GM12892 (cell line): ENCODE measurements at regions not wholly inside any gene's neighbourhood (a gene's known extent, or its start where the extent isn't known, plus 50 kb on each side); places are given as distances from the start of the nearest gene placed in this dataset.
"Not testable (repeated sequence)": the region's sequence is repeated elsewhere in the genome, so short reads cannot be mapped to it uniquely, and the experiment has no call there.

Source experiments
- DNase-seq: peaks from one replicate; pipeline ENCODE4 v3.0.0; 2011; ENCODE audit not compliant: insufficient read length
- FAIRE-seq: peaks from 2 replicates; lab custom pipeline; 2011; peaks lifted over from hg19 to GRCh38; lab: Jason Lieb, UNC
- POLR2A ChIP-seq: IDR thresholded peaks from 2 replicates; pipeline ENCODE4 v1.6.1; 2011; ENCODE audit warnings: low read depth, low read length, control low read depth
- POLR2AphosphoS5 ChIP-seq: IDR thresholded peaks from 2 replicates; pipeline ENCODE4 v1.6.1; 2011; ENCODE audit warnings: low read depth, low read length, control low read depth
- TAF1 ChIP-seq: IDR thresholded peaks from 2 replicates; pipeline ENCODE4 v1.6.1; 2011; ENCODE audit warnings: low read depth, mild to moderate bottlenecking, control low read depth, low read length, borderline replicate concordance

DNA sequence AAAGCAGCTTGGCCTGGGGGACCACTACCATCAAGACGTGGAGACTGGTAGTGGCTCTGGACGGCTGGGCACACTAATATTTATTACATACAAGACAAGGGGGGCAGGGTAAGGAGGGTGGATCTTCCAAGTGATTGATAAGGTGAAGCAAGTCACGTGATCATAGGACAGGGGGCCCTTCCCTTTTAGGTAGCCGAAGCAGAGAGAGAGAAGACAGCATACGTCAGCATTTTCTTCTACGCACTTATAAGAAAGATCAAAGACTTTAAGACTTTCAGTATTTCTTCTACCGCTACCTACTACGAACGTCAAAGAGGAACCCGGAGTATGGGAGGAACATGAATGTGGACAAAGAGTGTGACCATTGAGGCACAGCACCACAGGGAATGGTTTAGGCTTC lies 307.9 kb downstream of the RPIA start:
- no peak for TF ChIP-seq POLR2AphosphoS5
- TF ChIP-seq TAF1: no peak
- no peak for TF ChIP-seq POLR2A
- DNase-seq: no peak
- no peak for FAIRE-seq

DNA sequence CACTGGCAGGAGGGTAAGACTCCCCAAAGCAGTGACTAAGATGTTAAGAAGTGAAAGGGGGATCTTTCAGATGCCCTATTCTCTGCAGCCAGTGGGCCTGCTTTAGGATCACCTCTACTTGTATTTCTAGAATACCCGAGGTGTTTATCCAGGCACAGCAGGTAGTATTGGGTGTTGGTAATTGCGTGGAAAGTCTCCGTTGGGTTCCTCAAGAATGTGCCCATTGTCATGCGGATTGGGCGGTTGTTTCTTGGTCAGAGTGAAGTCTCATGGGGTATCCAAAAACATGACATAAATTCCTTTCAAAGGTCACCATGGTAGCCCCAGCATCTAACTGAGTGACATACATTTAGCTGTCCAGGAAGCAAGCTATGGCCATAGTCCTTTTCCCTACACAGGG lies 308.8 kb downstream of the RPIA start:
- TF ChIP-seq POLR2A (no peak), TAF1 (no peak), POLR2AphosphoS5 (no peak)
- FAIRE-seq (no peak), DNase-seq (no peak)

DNA sequence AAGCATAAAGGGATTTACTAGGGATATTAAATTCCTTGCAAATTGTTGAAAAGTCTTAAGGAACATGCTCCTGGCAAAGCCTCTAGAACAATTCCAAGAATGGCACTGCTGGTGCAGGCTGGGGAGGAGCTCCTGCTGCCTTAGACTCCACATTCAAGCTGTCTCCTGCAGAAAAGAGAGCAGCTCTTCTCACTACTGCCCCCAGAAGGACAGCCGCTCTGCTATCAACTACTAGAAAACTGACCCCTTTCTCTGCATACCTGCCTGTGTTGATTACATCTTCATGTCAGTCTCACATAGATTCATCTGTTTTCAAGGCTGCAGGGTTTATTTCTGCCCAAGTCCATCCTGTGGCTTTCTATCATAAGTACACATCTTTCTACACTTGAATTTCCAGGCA lies 312.8 kb downstream of the RPIA start:
- not testable (repeated sequence) for FAIRE-seq

DNA sequence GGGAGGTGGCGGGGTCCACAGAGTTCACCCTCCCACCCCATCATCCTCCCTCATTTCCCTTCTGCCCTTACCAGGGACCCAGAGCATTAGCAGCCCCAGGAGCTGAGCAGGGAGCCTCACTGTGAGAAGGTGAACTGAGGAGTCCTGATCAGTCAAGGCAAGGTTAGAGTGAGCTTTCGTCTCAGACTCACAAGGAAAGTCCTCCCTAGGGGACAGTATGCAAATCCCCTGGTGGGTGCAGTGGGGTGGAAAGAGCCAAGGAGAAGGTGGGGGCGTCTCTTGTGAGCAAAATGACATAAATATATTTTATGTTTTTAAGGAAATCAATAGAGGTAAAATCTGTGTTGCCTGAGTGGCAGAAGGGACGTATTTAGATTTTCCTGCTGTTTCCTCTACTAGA lies 329.1 kb downstream of the RPIA start:
- FAIRE-seq, DNase-seq: not testable (repeated sequence)

More for the DNA sequence above, 312.8 kb downstream of the RPIA start:
- DNase-seq: not testable (repeated sequence)

DNA sequence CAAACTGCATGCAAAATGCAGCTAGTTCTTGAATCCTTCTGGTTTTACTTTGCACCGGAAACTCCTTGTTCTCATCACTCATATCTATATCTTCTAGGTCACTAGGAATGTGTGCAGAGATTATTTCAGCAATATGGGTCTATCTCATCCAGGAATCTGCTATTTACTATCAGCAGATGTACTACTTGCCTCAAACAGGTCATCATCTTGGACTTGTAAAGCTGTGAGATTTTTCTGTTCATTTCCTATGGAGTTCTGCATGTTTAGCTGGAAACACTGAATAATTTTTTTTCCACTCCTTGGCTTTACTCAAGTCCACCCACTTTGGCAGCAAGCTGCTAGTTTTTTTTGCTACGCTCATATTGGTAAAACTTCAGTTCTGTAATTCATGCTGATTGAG lies 334.8 kb downstream of the RPIA start:
- not testable (repeated sequence) for DNase-seq, FAIRE-seq

DNA sequence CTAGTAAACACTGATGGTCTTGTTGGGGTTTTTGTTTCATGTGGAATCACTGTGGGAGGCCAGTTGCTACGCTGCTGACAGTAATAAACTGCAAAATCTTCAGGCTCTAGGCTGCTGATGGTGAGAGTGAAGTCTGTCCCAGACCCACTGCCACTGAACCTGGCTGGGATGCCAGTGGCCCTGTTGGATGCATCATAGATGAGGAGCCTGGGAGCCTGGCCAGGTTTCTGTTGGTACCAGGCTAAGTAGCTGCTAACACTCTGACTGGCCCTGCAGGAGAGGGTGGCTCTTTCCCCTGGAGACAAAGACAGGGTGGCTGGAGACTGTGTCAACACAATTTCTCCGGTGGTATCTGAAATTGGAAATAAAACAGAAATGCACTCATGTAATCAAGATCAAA lies 335.6 kb downstream of the RPIA start:
- not testable (repeated sequence) for DNase-seq

DNA sequence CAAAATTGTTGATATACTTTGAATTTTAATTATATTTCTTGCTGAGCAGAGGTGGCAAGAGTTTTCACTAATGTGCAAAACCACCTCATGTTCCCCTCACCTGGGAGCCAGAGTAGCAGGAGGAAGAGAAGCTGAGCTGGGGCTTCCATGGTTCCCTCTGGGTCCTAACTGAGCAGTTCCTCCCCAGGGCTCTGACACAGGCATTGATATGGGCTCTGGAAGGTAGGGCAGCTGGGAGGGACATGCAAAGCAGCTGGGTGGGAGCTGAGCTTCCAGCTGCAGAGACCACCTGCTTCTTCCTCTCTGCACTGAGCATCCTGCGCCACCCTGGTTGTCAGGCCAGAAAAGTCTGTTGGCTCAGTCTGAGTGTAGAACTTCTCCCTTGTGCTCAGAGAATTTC lies 336.1 kb downstream of the RPIA start:
- FAIRE-seq, DNase-seq: not testable (repeated sequence)

More for the DNA sequence above, 335.6 kb downstream of the RPIA start:
- FAIRE-seq: not testable (repeated sequence)

DNA sequence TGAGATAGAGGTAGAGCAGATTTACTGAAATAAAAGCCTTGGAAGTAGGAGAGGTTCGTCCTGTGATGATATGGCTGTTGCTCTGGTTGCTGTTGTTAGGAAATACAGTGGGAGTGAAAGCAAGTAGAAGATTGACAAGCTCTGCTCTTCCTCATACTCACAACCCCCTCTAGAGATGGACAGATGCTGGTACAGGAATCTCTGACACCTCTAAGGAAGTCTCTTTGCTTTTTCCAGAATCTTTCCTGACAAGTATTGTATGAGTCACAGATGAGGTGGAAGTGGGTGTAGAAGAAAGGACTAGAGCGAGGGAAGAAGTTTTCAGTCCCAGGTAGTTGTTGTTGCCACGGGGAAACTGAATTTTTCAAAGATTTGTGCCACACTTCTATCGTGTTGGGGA lies 337.8 kb downstream of the RPIA start:
- FAIRE-seq, DNase-seq: not testable (repeated sequence)

DNA sequence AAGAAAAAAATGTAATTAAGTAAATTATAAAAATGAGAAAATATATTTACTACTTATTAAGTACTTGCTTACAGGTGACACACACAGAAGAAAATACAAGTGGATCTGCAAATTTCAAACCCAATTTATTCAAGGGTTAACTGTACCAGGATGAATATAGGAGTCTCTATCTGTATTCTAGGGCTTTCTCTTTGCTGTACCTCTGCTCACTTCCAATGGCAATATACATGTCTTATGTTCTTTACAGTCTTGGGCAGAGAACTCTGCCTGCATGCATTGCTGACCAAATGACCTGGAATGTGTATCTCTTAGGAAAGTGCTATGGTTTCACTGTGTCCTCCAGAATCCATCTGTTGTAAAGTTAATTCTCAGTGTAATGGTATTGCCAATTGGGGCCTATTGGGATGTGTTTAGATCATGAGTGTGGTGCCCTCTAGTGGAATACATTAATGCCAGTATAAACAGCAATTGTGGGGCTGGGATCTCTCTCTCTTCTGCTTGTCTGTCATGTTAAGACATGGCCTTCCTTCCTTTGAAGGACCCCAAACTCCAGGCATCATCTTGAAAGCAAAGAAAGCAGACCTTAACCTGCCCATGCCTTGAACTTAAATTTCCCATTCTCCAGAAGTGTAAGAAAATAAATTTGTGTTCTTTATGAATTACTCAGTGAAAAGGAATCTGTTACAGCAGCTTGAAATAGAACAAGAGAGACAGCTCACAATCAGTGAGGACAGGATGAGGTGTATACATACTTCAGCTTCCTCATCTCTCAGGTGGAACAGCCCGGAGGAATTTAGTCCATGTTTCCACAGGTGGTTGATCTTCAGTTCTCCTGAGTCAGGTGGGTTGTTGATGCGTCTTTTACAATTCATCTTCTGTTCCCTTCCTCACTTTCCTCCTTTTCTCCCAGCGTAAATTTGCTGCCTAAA lies 356.9 kb downstream of the RPIA start:
- FAIRE-seq, DNase-seq: not testable (repeated sequence)

DNA sequence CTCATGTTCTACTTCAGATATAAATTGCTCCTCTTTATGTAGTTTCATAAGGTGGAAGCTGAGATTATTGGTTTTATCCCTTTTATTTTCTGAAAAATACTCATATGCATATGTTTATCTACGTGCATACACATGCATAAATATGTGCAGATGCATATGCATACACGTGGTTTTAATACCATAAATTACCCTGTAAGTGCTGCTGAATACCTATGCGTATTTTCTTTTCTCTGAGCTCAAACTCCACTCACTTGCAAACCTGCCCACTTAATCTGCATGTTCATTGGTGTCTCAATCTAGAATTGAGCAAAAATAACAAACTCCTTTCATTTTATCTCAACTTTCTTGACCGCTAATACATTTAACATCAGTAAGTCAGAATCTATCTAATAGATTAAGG lies 367.1 kb downstream of the RPIA start:
- FAIRE-seq, DNase-seq: not testable (repeated sequence)

DNA sequence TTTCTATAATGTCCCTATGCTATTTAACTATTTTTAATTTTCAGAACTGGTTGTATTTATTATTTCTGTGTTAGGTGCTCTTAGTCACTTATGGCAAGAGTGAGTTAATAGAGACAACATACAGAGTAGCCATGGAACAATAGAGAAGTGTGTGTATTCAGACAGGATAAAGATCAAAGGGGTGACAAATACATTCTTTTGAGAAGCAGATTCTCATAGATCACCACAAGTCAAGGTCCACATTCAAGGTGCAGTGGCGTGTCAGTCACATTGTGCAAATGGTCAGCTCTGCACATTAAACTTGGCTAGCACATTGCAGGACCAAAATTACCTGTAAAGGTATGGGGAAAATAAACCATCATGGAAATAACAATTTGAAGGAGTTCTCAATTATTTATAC lies 369.7 kb downstream of the RPIA start:
- FAIRE-seq, DNase-seq: not testable (repeated sequence)

DNA sequence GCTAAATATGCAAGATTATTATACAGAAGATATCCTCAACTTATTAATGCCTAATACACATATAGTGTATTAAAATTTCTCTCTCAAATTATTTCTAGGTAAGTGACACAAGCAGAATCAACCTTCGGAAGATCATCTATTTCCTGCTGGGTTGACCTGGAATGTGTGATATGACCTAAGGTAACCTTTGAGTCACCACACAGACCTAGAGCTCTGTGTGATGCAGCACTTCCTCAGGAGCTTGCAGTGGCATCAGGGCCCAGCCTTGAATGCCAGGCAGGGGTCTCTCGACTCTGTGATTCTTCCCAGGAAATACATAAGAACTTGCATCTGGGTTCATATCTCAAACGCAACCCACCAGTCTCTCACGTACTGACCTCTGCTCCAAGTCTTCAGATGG lies 385.3 kb downstream of the RPIA start:
- DNase-seq, FAIRE-seq: not testable (repeated sequence)

DNA sequence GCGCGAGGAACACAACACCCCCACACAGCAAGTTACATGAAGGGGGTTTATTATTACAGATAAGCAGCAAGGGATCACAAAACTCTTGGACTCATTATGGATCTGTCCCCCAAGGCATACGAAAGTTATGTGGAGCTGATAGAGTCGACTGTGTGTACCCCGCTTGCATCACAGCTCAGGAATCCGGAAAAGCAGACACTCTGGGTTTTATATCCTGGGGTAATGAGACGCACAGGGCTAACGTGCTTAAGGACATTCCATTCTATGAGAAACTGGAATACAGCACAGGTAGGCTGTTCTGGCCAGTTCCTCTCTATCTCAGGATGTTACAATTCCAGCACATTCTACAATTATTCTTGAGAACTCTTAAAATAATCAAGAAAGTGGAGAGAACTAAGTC lies 401.4 kb downstream of the RPIA start:
- not testable (repeated sequence) for FAIRE-seq, DNase-seq

DNA sequence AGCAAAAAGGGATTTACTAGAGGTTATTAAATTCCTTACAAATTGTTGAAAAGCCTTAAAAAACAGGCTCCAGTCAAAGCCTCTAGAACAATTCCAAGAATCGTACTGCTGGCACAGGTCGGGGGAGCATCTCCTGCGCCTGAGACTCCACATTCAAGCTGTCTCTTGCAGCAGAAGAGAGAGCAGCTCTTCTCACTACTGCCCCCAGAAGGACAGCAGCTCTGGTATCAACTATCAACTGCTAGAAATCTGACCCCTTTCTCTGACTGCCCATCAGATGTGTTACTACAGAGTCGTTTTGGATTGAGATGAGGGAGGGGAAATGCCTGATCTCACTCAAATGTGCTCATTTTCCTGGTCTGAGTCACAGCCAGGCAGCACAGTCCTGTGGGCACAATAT lies 403.6 kb downstream of the RPIA start:
- FAIRE-seq, DNase-seq: not testable (repeated sequence)

DNA sequence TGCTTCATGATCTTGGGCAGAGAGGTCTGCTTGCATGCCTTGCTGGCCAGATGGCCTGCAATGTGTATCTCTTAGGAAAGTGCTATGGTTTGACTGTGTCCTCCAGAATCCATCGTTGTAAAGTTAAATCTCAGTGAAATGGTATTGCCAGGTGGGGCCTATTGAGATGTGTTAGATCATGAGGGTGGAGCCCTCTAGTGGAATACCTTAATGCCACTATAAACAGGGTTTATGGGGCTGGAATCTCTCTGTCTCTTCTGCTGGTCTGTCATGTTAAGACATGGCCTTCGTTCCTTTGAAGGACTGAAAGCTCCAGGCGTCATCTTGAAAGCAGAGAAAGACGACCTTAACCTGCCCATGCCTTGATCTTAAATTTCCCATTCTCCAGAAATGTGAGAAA lies 411.1 kb downstream of the RPIA start:
- not testable (repeated sequence) for FAIRE-seq, DNase-seq

DNA sequence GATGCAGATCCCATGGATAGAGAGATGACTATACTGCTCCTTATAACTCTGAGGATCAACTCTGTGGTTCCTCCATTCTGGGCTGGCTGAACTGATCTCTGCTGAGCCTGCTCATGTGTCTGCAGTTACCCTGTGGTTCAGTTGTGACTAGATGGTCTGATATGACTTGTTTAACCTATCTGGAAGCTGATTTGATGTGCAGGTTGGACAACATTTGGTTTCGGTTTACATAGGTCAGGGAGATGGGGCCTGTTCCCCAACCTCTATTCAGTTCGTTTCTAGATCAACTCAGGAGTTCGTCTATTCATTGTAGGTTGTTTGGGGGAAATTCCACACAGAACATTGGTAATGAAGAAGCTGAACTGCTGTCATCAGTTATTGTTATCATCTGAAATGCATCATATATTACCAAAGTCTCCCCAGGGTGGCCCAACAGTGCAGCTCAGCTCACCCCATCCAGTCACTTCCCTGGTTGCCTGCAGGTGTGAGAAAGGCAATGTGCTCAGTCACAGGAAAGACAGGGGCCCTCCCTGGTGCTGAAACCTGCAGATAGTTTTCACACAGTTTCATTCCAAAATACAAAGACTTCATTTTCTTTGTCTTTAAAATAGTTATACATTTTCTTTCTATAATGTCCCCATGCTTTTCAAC lies 415.0 kb downstream of the RPIA start:
- FAIRE-seq: peak; percentile 72
- DNase-seq: not testable (repeated sequence)

DNA sequence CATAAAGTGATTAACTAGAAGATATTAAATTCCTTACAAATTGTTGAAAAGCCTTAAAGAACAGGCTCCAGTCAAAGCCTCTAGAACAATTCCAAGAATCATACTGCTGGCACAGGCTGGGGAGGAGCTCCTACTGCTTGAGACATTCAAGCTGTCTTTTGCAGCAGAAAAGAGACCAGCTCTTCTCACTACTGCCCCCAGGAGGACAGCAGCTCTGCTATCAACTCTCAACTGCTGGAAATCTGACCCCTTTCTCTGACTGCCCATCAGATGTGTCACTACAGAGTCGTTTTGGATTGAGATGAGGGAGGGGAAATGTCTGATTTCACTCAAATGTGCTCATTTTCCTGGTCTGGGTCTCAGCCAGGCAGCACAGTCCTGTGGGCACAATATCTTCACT lies 421.0 kb downstream of the RPIA start:
- not testable (repeated sequence) for DNase-seq, FAIRE-seq

DNA sequence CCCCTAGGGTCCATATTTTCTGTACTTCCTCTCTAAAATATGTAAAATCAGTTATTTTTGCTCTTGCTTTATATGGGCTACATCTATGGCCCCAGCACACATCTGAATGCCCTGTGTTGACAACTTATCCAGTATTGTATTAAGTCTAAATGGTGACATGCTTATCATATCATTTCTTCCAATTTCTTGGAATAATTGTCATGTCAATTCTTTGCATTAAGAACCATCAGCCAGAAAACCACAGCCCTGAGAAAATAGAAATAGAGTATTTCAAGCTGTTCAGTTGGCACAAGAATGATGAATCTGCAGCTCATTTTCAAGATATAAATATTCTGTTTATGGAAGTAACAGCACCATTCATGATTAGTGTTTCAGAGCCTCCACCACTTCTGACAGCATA lies 421.8 kb downstream of the RPIA start:
- not testable (repeated sequence) for FAIRE-seq

DNA sequence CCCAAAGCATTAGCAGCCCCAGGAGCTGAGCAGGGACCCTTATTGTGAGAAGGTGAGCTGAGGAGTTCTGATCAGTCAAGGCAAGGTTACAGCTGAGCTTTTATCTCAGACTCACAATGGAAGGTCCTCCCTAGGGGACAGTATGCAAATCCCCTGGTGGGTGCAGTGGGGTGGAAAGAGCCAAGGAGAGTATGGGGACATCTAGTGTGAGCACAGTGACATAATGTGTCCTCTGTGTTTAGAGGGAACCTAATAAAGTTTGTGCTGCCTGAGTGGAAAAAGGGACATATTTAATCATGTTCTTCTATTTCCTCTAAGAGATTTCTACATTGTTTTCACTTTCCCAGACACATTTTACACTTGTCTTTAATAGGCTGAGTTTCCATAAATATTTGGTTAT lies 438.0 kb downstream of the RPIA start:
- DNase-seq, FAIRE-seq: not testable (repeated sequence)

More for the DNA sequence above, 421.8 kb downstream of the RPIA start:
- not testable (repeated sequence) for DNase-seq
